NCI-H1092 (cell line): ENCODE measurements at regions not wholly inside any gene's neighbourhood (a gene's known extent, or its start where the extent isn't known, plus 50 kb on each side); places are given as distances from the start of the nearest gene placed in this dataset.
"Not testable (repeated sequence)": the region's sequence is repeated elsewhere in the genome, so short reads cannot be mapped to it uniquely, and the experiment has no call there.

Experiments
- DNase-seq: peaks from one replicate; lab custom pipeline; 2025; lab: John Stamatoyannopoulos, UW

DNA sequence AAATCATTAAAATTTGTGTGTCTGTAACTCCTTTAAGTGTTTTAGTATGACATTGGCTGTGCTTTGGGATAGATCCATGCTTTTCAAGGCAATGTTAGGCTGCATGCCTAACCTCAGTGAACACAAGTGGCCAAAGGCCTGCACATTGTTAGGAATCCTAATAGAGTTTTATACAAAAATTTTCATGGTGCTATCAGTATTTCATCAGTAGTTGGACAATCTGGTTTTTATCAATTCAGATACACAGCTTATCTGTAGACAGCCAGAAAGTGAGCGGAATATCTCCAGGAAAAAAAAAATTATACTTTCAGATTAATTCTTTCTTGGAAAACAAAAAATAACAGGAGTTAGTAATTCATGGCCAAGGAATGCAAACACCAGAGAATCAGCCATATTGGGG is 324.0 kb upstream of the PDE3A start:
- no peak for DNase-seq

DNA sequence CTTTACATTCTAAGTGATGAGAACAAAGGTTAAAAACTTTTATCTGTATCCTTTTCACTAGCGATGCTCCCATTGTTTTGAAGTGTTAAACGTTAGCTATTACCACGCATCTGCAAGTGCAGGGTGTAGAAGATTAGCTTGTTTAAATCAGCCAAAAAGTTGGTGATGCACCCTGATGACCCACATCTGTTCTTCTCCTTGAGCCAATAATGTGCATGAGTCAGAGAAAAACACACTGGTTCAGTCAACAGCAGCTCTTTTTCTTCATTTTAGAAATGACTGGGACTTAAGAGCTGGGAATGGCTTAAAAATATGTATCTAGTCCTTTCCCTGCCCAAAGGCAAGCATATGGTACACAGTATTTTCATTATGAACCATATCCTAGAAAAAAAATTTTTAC is 323.5 kb upstream of the PDE3A start:
- no peak for DNase-seq

DNA sequence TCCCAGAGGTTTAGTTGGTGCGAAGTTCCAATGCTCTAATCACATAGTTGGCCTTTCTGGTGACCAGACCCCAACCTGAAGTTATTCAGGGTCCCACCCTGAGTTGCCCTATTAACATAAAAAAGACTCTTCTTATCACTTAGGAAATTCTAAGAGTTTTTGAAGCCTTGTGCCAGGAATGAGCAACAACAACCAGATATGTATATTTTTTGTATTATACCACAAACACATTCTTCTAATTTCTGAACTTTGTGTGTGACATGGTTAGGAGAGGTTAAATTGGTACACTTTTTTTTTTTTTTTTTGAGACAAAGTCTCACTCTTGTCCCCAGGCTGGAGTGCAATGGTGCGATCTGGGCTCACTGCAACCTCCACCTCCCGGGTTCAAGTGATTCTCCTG is 320.4 kb upstream of the PDE3A start:
- no peak for DNase-seq

DNA sequence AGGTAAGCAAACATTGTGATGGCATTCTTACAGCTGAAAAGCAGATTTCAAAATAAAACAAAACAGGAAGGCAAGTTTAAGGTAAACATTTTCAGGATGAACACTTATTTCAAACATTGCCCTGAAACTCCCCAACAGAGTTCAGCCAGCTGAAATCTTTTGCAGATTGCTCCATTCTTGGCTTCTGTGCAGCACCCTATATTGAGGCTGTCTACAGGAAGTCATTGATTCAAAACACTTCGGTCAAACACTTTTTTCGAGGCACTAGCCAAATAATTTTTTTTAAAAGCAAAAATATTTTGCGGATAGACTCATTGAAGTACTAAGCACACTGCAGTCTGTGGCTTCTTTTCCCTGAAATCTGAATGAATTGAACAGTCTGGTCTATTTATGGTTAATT is 318.1 kb upstream of the PDE3A start:
- no peak for DNase-seq

DNA sequence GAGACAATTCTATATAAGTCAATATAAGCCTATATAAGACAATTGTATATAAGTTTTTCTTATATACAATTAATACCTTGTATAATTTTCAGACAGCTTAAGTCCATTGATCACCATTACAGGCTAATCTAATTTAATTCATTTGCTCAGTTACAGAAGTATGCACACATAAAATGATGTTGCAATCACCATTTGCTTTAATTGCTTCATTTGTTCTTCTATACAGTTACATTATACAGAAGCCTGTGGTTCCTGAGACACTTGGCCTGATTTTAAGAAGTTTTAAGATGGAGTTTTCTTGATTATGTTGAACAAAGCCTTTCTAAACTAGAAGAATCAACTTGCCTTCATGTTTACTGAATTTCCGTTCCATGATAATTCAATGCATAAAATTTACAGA is 314.6 kb upstream of the PDE3A start:
- DNase-seq, result no peak

DNA sequence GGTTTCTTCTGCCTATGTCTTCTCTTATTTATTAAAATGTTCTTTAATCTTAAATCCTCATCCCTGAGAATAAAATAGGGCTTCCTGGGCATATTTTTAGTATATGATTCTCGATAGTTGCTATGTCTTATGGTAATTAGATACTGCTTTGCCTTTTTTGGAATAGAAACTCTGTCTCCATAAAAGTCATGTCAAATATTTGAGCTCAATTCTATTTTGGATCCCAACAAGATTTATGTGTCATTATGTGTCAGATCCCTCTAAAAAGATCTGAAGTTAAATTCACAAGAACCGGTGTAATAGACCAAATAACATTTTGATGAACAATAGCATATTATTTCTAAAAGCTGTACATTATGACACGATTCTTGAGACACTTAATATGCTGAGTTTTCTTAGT is 312.5 kb upstream of the PDE3A start:
- DNase-seq, result no peak

DNA sequence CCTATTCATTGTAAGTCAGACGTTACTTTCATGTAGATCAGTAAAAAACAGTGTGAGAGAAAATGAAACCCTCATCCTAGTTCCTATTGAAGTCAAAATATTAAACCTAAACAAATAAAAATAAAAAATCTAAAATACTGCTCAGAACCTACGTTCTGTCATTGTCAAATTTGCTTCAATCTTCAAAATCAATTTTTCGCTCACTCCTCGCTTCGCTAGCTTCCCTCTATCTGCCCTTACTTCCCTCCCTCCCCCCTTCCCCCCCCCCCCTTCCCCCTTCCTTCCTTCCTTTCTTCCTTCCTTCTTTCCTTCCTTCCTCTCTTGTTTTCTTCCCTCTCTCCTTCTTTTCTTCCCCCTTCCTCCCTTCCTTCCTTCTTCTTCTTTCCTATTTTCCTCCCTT is 310.9 kb upstream of the PDE3A start:
- no peak for DNase-seq

DNA sequence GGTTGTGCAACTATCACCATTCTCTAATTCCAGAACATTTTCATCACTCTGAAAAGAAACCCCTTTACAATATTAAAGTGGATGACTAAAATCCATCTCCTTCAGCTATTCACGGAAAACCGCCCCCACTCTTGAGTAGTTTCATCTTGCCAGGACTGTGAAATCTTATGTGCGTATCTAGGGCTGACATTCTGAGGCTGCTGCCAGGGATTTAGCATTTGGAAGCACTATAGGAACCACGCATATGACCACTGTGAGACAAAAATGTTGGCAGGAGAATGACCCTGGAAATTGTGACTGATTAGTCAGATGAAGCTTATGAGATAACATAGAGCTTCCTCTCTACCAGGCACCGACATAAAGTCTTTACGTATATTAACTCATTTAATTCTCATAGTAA is 305.2 kb upstream of the PDE3A start:
- no peak for DNase-seq

DNA sequence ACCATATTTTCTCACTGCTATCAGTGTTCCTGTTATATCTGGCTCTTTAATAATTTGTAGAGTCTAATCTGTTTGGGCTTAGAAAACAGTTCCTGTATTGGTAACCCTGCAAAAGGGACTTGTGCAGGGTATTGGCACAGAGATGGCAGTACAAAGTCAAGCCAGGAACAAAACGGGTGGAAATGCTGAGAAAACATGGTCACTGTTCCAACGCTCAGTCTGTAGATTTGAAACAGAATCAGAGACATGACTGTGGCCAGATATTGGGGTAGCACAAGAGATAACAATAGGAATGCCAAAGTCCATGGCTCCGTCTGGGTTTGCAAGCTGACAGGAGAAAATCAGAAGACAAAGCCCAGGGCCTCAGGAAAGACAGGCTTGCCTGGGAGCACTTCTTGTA is 290.7 kb upstream of the PDE3A start:
- no peak for DNase-seq

DNA sequence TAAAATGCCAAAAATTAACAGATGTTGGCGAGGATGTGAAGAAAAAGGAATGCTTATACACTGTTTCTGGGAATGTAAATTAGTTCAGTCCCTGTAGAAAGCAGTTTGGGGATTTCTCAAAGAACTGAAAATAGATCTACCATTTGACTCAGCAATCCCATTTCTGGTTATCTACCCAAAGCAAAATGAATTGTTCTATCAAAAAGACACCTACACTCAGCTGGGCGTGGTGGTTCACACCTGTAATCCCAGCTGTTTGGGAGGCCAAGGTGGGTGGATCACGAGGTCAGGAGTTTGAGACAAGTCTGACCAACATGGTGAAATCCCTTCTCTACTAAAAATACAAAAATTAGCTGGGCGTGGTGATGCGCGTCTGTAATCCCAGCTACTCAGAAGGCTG is 279.3 kb upstream of the PDE3A start:
- DNase-seq, result no peak

DNA sequence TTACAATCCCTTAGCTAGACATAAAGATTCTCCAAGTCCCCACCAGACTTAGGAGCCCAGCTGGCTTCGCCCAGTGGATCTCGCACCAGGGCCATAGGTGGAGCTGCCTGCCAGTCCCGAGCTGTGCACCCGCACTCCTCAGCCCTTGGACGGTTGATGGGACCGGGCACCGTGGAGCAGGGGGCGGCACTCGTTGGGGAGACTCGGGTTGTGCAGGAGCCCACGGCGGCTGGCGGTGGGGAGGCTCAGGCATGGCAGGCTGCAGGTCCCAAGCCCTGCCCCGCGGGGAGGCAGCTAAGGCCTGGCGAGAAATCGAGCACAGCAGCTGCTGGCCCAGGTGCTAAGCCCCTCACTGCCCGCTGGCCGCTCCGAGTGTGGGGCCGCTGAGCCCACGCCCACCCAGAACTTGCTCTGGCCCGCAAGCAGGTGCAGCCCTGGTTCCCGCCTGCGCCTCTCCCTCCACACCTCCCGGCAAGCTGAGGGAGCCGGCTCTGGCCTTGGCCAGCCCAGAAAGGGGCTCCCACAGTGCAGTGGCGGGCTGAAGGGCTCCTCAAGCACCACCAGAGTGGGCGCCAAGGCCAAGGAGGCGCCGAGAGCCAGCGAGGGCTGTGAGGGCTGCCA is 275.0 kb upstream of the PDE3A start:
- not testable (repeated sequence) for DNase-seq

DNA sequence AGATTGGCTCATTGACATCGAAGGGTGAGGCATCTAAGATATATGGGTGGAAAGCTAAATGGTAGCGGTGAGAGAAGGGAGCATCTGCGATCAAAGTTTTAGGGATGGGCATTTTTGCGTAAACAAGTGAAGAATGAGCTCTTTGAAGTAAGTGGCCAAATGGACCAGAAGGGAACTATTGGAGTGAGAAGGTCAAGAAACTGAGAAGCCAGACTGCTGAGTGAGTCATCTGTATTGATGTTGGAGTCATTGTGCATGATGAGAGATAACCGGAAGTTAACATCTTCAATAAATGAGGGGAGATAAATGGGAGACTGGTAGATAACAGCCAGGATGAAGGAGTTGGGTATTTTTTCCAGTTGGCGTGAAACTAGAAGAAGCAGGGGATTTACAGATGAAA is 271.9 kb upstream of the PDE3A start:
- DNase-seq, result no peak

DNA sequence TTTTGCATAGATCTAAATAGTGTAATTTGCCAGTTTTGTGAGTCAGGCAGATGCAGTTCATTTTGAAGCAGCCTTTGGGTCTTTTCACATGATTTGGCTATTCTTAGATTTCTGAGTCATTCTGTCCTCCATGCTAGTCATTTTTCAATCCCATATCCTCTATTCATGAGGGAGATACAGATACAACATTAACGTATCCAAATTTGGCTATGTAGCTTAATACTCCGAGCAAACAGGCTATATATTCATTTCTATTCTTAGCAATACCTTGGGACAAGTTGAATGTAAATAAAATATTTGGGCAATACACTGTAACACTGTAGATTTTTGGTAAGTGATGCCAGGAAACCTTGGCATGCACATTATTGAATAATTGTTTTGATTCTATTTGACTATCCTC is 270.7 kb upstream of the PDE3A start:
- DNase-seq, result no peak

DNA sequence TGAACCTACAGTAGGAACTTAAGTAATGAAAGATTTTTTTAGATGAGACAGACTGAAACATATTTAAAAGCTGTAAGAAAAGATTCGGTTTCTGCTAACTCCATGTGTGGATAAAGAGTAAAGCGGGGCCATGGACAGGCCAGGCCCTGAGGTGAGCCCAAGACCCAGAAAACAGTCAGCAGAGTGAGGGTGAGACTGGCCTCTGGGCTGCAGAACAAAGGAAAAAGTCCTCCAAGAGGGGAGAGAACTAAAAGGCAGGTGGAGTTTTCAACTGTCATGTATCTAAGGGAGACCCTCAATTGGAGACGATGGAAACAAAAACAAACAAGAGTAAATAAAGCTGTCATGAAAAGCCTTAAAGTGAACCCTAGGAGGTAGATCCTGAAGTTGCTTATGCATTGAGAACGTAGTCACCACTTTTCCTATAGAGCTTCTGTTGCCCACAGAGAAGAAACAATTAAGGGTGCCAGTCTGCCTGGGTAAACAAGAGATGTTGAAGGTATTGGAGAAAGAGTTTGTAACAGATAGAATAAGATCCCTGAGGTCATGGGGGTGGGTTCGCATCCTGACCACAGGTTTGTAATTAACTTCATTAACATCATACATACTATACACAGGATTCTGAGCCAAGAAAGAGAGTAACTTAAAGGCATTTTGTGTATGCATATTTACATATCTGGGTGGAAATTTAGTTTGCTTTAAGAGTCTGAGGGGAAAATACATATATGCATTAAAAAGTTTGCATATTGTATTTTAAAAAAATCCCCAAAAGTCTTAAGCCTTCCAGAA is 268.7 kb upstream of the PDE3A start:
- no peak for DNase-seq

DNA sequence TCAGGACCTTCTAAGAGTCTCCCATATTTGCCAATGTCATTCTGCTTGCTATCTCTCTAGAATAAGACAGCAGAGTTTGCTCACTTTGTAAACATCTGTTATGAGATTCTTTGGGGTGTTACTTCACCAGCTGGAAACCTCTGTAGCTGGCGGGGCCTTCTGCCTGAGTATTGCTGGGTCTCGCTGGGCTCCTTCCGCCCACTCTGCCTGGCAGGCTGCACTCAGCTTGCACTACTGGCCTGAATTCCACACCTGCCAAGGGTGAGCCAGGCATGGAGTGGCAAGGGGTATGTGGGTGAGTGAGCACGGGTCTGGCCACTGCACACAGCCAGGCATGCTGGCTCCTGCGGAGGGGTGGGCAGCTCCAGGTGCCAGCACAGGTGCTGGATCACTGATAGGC is 267.3 kb upstream of the PDE3A start:
- no peak for DNase-seq

DNA sequence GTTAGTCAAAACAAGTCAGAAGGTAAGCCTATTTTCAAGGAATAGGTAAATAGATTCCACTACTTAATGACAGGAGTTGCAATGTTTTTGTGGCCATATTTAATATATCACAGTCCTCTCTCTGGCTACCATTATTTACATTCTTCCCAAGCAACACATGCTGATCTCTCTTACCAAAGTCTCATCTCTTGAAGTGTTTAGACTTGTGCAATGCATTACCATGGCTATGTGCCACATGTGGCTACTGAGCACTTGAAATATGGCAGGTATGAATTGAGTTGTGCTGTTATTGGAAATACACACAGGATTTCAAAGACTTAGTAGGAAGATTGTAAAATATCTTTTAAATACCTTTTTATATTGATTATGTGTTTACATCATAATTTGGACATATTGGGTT is 262.4 kb upstream of the PDE3A start:
- no peak for DNase-seq

DNA sequence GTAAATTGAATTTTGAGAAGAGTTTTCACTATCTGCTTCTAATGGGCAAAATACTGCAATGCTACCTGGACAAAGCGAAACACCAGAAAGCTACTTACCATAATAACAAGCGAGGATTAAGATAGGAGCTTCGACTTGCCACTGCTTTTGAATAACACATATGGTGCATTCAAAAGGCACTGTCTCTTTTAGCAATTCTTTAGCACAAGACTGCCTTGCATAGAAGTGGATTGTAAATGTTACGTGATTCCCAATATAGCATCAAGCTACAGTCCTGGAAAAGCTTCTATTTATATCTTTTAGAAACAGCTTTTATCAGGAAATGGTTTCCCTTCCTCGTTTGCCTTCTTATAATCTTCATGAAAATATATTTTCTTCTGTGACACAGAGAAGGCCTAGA is 258.7 kb upstream of the PDE3A start:
- no peak for DNase-seq

DNA sequence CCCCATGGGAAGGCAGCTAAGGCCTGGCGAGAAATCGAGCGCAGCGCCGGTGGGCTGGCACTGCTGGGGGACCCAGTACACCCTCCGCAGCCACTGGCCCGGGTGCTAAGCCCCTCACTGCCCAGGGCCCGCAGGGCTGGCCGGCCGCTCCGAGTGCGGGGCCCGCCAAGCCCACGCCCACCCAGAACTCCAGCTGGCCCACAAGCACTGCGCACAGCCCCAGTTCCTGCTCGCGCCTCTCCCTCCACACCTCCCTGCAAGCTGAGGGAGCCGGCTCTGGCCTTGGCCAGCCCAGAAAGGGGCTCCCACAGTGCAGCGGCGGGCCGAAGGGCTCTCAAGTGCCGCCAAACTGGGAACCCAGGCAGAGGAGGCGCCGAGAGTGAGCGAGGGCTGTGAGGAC is 253.0 kb upstream of the PDE3A start:
- not testable (repeated sequence) for DNase-seq

DNA sequence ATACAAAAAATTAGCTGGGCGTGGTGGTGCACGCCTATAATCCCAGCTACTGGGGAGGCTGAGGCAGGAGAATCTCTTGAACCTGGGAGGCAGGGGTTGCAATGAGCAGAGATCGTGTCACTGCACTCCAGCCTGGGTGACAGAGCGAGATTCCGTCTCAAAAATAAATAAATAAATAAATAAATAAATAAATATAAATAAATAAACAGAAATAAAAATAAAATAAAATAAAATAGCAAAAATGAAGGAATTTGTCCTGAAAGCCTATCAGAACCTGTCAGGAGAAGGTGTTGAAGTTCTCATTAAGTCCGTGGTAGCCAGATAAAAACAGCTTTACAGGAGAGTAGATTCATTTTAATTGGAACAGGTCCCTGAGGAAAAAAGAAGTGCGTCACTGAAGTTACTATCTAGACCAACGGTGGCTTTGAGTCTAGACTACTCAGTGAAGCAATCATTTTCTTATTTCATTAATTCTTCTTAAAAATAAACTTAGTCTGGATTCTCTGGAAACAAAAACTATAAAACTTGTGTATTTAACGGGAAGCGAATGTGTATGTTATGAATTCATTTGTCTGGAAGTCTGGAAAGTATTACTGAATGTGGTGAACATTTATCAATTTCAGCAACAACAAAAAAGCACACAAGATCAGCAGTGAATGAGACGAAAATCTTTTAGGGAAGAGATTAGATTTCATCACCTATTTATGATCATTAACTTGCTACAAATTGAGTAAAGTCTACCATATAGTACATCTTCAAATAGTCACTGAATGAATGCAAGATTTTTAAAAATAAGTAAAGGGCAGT is 248.5 kb upstream of the PDE3A start:
- no peak for DNase-seq

DNA sequence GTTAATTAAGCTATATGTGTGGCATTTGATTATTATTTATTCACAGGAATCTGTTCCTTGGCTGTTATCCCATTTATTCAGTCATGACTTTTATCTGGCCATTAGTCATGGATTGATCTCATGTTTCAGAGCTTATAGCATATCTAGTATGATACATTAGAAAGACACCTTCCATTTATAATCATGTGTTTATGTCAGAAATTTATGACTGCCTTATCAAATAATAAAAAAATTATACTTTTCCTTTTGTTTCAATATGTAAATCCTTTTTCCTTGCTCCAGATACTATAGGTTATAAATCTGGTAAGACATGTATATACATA is 248.0 kb upstream of the PDE3A start:
- DNase-seq, result no peak

DNA sequence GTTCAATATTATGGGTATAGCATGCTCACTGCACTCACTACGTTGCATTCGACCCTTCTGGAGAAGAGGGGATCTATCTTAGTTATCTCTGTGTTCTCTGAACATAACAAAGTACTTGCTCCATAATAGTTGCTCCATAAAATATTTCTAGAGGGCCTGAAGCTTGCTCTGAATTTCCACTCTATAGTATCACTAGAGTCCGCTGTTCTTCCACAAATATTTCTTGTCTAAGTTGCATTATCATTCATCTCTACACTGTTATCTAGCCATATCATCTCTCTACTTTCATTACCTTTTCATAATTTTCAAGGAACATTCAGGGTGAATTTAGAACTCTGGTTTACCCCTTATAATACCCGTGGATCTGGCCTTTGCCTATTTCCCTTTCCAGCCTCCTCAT is 246.1 kb upstream of the PDE3A start:
- no peak for DNase-seq

DNA sequence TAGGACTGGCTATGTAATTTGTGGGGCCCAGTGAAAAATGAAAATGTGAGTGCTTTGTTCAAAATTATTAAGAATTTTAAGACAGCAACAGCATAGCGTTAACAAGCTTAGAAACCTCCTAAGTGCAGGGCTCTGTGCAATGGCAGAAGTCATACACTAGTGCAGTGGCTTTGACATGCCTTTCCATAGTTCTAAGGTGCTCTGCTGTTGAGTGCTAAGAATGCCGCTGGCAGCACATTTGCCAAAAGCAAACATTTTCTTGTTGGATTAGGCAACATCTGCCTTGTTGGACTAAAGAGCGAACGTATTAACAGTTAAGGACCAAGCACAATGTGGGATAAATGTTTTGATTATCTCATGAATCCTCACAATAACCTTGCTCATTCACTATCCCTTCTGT is 244.9 kb upstream of the PDE3A start:
- DNase-seq, result no peak

DNA sequence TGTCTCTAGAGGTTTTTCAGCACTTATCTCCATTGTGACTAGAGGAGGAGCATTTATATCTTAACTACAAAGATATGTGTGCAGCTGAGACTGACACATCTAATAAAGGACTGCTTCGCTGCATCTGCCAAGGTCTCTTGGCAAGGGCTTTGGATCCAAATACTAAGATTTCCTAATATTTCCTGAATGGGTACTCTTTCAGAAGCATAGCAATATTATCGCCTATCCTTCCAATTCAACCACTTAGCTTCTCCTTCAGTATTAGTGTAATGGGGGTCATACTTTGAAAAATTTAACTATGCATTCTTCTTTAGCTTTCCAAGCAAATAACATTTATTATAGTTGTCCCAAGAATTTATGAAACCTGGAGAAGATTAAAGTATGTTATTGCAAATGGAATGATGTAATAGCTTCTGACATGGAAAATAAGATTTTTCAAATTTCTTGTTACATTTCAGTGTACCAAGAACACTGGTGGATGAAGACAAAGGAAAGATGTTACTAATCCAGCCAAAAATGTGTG is 243.0 kb upstream of the PDE3A start:
- no peak for DNase-seq
